ENCODE measurements at regions not wholly inside any gene's neighbourhood (a gene's known extent, or its start where the extent isn't known, plus 50 kb on each side); places are given as distances from the start of the nearest gene placed in this dataset.

- TF ChIP-seq CTCF (conservative IDR thresholded peaks at IDR 0.05; ENCODE audit: low read depth, low read length) (no peak), EZH2 (IDR thresholded peaks at IDR 0.05; ENCODE audit: low read length, unreplicated experiment) (no peak)
Measured at GRCh38 chr10:131726076-131726880, 174.5 kb upstream of the PPP2R2D start.
